GM19397 (cell line): ENCODE measurements at regions not wholly inside any gene's neighbourhood (a gene's known extent, or its start where the extent isn't known, plus 50 kb on each side); places are given as distances from the start of the nearest gene placed in this dataset.

Experiments used
- ATAC-seq: cut with Tn5 transposase; IDR thresholded peaks from one replicate; pipeline ENCODE4 v1.9.1; 2021; ENCODE audit warnings: mild to moderate bottlenecking, moderate library complexity; ENCODE audit not compliant: unreplicated experiment

DNA sequence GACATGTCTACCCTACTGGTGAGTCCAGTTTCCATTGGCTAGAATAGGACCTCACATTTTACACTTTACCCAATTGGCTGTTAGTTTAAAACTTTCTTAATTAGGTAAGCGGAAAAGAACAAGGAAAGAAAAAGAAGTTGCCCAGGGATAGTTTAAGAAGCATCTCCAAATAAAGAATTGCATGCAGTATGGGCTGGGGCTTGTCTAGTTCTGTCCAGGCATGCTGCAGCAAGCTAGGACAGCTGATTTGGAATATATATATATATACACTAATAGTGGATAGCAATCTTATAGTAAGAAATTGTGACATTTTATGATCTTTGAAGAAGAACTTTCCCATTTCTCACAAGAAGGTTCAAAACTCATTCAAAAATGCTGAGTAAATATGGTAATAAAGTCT is 90.0 kb upstream of the ERBB4 start:
- no peak for ATAC-seq

DNA sequence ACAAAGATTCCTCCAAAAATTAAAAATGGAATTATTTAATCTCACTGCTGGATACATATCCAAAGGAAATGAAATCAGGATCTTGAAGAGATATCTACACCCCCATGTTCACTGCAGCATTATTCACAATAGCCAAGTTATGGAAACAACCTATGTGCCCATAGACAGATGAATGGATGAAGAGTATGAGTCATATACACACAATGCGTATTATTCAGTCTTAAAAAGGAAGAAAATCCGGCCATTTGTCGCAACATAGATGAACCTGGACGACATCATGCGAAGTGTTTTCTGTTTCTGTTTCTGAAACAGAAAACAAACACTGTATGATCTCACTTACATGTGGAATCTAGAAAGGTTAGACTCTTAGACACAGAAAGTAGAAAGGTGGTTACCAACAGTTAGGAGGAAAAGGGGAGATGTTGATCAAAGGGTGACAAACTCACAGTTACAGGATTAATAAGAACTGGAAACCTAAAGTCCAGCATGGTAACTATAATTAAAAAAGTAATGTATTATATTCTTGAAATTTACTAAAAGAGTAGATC is 87.8 kb upstream of the ERBB4 start:
- no peak for ATAC-seq

- no peak for ATAC-seq
These were observed 81.4 kb upstream of the ERBB4 start for GRCh38 chr2:212619954-212620353.

- ATAC-seq: no peak
These were observed 80.0 kb upstream of the ERBB4 start for GRCh38 chr2:212618636-212619035.

DNA sequence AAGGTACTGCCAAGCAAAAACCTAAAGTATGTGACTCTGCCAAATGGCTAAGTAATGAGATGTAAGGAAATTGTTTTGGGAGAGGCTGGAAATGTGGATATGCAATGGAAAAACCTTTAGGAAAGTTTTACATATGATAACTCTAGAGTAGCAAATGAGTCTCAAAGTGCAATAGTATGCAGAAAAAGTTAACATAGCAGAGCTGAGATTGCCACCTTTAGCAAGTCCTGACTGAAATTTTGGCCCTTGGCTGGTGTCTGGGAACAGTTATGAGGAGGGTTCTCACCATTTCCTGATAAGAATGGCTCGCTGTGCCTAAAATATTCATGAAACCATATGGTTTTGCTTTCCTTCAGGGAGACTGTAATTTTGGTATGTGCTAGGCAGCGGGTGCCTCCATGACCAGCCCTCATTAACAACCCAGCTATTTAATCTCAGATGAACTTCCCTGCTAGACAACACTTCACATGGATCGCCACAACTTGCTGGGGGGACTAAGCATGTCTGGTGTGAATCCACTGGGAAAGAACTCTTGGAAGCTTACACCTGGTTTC is 72.3 kb upstream of the ERBB4 start:
- ATAC-seq: no peak

DNA sequence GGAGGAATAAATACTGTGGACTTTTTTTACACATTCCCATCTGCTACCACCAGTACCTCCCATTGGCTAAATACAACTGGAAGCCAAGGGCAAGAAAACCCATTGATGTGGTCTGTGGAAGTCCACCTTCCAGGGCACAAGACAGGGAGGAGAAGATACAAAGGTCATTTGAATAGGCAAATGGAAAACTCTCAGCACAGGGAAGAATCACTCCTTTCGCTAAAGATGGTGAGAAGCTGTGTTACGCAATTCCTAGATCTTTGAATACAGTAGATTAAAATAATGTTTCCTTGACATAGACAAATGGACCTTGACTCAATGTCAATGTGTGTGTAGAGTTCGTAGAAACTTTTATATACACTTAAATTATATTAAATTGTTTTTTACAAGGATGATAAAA is 70.9 kb upstream of the ERBB4 start:
- ATAC-seq: no peak

DNA sequence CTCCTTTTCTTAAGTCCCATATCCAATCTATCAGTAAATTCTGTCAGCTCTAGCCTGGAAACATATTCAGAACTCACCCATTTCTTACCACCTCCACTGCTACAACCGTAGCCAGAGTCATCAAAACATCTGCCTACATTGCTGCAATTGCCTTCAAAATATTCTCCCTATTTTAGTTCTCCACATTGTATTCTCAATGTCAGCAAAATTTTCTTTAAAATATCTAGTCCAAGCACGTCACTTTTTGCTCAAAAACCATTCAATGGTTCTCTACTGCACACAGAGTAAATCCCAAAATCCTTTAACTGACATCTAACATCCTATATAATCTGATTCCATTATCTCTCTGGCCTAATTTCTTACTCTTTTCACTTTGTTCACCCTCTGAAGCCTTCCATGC is 68.5 kb upstream of the ERBB4 start:
- ATAC-seq: no peak

DNA sequence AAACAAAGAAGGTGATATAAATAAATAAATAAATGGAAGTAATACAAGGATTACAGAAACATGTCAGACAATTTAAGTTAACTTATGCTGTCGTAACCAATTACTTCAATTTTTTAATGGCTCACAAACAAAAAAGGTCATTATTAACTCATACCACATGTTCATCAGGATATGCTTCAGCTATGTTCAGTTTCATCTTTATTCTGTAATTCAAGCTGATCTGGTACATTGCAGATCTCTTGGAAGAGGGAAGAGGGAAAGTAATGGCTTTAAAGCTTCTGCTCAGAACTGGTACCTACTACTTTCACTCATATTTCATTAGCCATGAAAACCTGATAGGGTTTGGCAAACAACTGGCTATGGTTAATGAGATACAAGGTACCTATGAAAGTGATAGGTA is 67.6 kb upstream of the ERBB4 start:
- ATAC-seq: no peak

DNA sequence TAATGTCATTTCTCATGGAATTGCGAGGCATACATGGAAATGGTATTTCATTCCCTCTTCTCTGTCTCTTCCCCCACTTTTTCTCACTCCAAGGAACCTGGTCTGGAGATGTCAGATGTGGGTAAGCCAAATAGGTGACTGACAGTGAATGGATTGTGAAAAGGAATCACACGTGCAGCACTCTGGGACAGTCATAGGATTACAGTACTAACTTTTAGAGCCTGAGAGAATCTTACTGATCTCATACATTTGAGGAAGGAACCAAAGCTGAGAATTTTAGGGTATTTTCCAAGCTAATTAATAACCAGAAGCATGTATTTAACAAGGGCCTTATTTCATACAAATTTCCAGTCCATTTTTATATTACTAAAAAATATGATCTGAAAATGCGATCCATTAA is 58.1 kb upstream of the ERBB4 start:
- ATAC-seq: no peak

DNA sequence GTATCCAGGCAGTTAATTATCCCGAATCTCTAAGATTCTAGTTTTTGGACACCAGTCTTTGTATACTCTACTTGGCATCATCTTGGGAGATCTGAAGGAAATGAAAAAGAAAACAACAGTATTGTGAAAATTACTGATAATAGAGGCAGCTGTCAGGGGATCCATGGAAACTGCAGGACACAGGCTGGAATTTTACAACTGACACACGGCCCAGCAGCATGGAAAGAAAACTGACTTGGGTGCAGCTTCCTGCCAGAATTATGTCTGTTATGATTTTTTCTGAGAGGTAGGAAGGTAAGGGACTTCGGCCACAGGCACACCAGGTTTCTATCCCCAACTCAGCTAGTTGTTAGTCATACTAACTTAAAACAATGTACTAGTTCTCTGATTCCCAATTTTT is 57.7 kb upstream of the ERBB4 start:
- no peak for ATAC-seq

- no peak for ATAC-seq
These were observed 56.5 kb upstream of the ERBB4 start for GRCh38 chr2:212595036-212595654.

DNA sequence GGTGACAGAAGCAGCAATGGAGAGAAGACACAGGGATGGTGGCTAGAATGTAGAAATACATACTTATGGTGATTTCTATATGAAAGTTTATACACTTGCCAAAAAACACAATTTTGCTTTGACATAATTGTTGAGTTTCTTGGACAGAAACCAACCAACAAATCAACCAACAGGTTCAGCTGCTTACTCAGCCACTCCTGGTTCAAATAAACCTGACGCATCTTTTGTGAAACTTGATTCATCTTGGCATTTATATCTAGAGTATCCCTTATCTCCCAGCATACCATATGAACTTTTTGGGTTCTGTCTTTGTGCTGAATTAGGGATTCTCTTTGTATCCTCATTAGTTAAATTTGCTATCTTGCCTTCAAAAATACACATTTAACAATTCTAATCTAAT is 54.1 kb upstream of the ERBB4 start:
- ATAC-seq: no peak
